Activated CD4-positive, alpha-beta T cell treated with anti-CD3 and anti-CD28 coated beads for 36 hours (primary cell): ENCODE measurements at regions not wholly inside any gene's neighbourhood (a gene's known extent, or its start where the extent isn't known, plus 50 kb on each side); places are given as distances from the start of the nearest gene placed in this dataset.
"Not testable (repeated sequence)": the region's sequence is repeated elsewhere in the genome, so short reads cannot be mapped to it uniquely, and the experiment has no call there.

ENCODE experiments used
- ATAC-seq: fragments of 200-7000 bp; cut with Tn5 transposase; one replicate; pipeline ENCODE4 v1.10.0; 2021; ENCODE audit warnings: mild to moderate bottlenecking, moderate library complexity
- CTCF ChIA-PET: fragments of 350-600 bp; sonication (Branson Sonifier 250); formaldehyde crosslinking; loops from one replicate; lab custom pipeline; 2021; ENCODE audit warnings: antibody characterized with exemption; lab: Charles Lee
- POLR2A ChIA-PET: fragments of 350-600 bp; sonication (Branson Sonifier 250); formaldehyde crosslinking; loops from one replicate; lab custom pipeline; 2021; ENCODE audit warnings: antibody characterized with exemption, inconsistent platforms; lab: Charles Lee
- DNase-seq: peaks from one replicate; pipeline ENCODE4 v3.0.0-alpha.2; 2020
- H3K27ac Mint-ChIP-seq: one replicate; pipeline ENCODE4 v1.8.0; 2021; ENCODE audit warnings: mixed read lengths
- H3K27me3 Mint-ChIP-seq: one replicate; pipeline ENCODE4 v1.8.0; 2021; ENCODE audit warnings: mixed read lengths
- H3K36me3 Mint-ChIP-seq: one replicate; pipeline ENCODE4 v1.8.0; 2021; ENCODE audit warnings: low read depth, mixed read lengths
- H3K4me1 Mint-ChIP-seq: one replicate; pipeline ENCODE4 v1.8.0; 2021; ENCODE audit warnings: mixed read lengths
- H3K4me3 Mint-ChIP-seq: one replicate; pipeline ENCODE4 v1.8.0; 2021; ENCODE audit warnings: mild to moderate bottlenecking, moderate library complexity, mixed read lengths
- H3K9me3 Mint-ChIP-seq: one replicate; pipeline ENCODE4 v1.8.0; 2021; ENCODE audit warnings: low read depth, mixed read lengths
- intact Hi-C, 2 experiments: fragments of 100-400 bp; cut with DNase I in 1 of 2; cut with micrococcal nuclease in 1 of 2; formaldehyde crosslinking; loops; one replicate each; pipeline versions ENCODE4 v1.14.2 to v1.15.1; 2022 to 2024; cut with DNase I, micrococcal nuclease

DNA sequence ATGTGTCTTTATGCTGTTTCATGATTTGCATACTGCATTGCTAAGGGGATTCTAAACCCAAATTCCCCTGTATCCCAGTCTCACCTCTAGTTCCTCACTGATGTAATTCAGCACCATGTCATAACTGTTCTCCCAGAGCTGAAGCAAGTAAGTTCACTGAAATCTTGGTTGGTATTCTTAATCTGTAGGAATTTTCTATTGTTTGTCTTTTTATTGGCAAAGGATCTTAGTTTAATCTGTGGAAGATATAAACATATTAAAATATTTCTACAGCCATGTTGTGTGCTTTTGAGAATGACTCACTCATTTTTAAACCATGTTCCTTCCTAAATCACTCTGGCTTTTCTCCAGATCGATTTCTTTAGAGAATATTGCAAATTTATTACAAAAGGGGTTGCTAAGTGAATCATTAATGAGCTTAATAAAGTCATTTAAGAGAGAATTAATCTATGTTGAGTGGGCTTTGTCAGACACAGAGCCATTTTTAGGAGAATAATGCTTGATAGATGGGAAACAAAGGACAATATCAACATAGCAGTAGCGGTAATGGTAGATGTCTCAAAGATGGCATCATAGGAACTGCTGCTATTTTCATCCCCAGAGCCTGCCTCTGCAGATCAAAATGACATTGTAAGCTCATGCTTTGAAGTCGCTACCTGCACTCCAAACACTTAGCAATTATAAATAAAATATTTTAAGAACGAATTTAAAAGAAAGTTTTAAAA lies 110.0 kb downstream of the ENC1 start:
- Mint-ChIP-seq H3K4me3 (no peak overlapping the region), H3K27me3 (peaks cover 2% of the 10 kb centered on the region), H3K4me1 (no peaks in the 10 kb centered on the region), H3K36me3 (peaks cover 1% of the 10 kb centered on the region), H3K9me3 (peaks cover 12% of the 10 kb centered on the region), H3K27ac (no peak overlapping the region)
- POLR2A ChIA-PET = no interaction called here
- DNase-seq (no peak), ATAC-seq (no peak)
- intact Hi-C loops = no loop called here
- CTCF ChIA-PET = no interaction called here

DNA sequence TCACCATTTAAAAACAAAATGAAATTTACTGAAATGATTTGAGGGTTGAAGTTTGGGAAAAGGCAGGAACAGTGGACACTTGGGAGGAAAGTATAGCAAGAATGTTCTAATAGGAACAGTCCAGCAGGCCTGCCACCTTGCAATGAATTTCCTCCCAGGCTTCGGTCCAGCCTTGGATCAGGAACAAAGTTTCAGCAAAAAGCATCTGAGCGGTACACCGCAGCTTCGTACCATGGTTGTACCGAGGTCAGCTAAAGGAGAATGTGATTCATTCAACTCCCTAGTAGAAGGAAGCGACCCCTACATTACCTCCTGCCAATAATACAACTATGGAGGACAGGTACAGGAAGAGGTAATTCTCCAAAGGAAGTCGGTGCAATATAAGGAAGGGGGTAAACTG lies 111.4 kb downstream of the ENC1 start:
- Mint-ChIP-seq H3K27me3 (no peaks in the 10 kb centered on the region), H3K4me3 (no peak overlapping the region), H3K36me3 (no peaks in the 10 kb centered on the region), H3K4me1 (no peaks in the 10 kb centered on the region), H3K27ac (no peak overlapping the region), H3K9me3 (peaks cover 15% of the 10 kb centered on the region)
- ATAC-seq (no peak), DNase-seq (no peak)
- intact Hi-C loops = no loop called here
- CTCF ChIA-PET = no interaction called here
- POLR2A ChIA-PET = no interaction called here

DNA sequence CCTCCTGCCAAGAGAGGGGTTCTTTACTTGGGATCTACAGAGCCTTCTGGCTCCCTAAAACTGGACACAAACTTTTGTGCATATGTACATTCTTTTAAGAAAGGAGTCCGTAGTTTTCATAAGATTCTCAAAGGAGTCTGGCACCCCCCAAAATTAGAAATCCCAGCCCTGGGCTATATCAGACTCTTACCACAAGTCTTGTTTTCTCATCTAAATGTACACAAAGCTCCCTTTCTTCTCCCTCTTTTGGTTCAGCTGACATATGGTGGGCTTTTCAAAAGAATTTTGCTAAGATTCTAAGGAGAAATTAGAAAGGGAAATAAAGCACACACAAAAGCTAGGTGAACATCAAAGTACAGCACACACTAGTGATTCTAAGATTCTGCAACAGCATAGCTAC lies 114.4 kb downstream of the ENC1 start:
- ChIA-PET CTCF (no interaction called here), POLR2A (no interaction called here)
- H3K36me3 Mint-ChIP-seq = peaks cover 4% of the 10 kb centered on the region
- peaks cover 21% of the 10 kb centered on the region for H3K9me3 Mint-ChIP-seq
- ATAC-seq (no peak), DNase-seq (no peak)
- peaks cover 4% of the 10 kb centered on the region for H3K27me3 Mint-ChIP-seq
- H3K4me3 Mint-ChIP-seq = no peak overlapping the region
- intact Hi-C loops = no loop called here
- no peak overlapping the region for H3K27ac Mint-ChIP-seq
- no peaks in the 10 kb centered on the region for H3K4me1 Mint-ChIP-seq

DNA sequence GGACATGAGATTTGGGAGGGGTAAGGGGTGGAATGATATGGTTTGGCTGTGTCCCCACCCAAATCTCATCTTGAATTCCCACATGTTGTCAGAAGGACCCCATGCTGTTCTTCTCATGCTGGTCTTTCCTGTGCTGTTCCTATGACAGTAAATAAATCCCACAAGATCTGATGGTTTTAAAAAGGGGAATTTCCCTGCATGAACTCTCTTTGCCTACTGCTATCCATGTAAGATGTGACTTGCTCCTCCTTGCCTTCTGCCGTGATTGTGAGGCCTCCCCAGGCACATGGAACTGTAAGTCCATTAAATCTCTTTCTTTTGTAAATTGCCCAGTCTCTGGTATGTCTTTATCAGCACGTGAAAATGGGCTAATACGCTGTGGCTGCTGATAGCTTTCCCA lies 115.8 kb downstream of the ENC1 start:
- H3K4me3 Mint-ChIP-seq, CTCF ChIA-PET, H3K27ac Mint-ChIP-seq, ATAC-seq, POLR2A ChIA-PET, H3K4me1 Mint-ChIP-seq, H3K36me3 Mint-ChIP-seq, intact Hi-C loops, DNase-seq, H3K27me3 Mint-ChIP-seq: not testable (repeated sequence)
- peaks cover 21% of the 10 kb centered on the region for H3K9me3 Mint-ChIP-seq

DNA sequence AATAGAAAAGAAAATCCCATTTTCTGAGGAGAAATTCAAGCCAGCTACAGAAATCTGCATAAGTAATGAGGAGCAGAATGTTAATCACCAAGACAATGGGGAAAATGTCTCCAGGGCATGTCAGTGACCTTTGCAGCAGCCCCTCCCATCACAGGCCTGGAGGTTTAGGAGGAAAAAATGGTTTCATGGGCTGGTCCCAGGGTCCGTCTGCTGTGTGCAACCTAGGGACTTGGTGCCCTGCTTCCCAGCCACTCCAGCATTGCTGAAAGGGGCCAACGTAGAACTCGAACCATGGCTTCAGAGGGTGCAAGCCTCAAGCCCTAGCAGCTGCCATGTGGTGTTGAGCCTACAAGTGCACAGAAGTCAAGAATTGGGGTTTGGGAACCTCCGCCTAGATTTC lies 116.8 kb downstream of the ENC1 start:
- H3K27me3 Mint-ChIP-seq, DNase-seq, ATAC-seq, CTCF ChIA-PET, H3K4me3 Mint-ChIP-seq, POLR2A ChIA-PET, H3K36me3 Mint-ChIP-seq, H3K27ac Mint-ChIP-seq, H3K4me1 Mint-ChIP-seq, intact Hi-C loops: not testable (repeated sequence)
- peaks cover 21% of the 10 kb centered on the region for H3K9me3 Mint-ChIP-seq

DNA sequence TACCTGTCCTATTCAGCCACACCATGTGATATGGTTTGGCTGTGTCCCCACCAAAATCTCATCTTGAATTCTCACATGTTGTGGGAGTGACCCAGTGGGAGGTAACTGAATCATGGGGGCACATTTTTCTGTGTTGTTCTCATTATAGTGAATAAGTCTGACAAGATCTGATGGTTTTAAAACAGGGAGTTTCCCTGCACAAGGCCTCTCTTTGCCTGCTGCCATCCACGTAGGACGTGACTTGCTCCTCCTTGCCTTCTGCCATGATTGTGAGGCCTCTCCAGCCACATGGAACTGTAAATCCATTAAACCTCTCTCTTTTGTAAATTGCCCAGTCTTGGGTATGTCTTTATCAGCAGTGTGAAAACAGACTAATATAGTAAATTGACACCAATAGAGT lies 117.7 kb downstream of the ENC1 start:
- POLR2A ChIA-PET, CTCF ChIA-PET, H3K27ac Mint-ChIP-seq: not testable (repeated sequence)

DNA sequence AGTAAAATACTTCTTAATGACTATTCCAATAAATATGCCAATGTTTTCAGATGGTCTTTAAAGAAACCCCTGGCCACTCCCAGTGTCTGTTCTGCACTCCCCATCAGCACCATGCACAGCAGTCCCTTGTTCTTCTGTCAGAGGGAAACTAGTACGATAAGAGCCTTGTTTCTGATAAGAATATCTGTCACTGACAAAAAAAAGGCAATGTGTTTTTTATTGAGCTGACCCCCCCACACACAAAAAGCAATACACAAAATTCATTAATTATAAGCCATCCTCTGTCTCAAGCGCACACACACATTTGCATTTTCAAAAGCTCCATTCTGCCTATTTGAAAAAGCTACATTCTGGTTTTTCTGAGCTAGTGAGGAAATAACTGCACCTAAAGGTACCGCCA lies 119.1 kb downstream of the ENC1 start:
- Mint-ChIP-seq H3K27ac (no peak overlapping the region), H3K4me3 (no peak overlapping the region), H3K4me1 (no peaks in the 10 kb centered on the region), H3K9me3 (peaks cover 21% of the 10 kb centered on the region), H3K36me3 (peaks cover 4% of the 10 kb centered on the region), H3K27me3 (peaks cover 9% of the 10 kb centered on the region)
- POLR2A ChIA-PET = no interaction called here
- no peak for DNase-seq
- CTCF ChIA-PET = interaction anchor here (0.8 kb wide), 1 partner anchor 11 kb away, joined by 3 read pairs; no protein-coding TSS in a partner anchor
- no peak for ATAC-seq
- intact Hi-C loops = no loop called here

More for the DNA sequence above, 117.7 kb downstream of the ENC1 start:
- H3K36me3 Mint-ChIP-seq, ATAC-seq, DNase-seq, H3K4me3 Mint-ChIP-seq, H3K27me3 Mint-ChIP-seq, H3K4me1 Mint-ChIP-seq, intact Hi-C loops: not testable (repeated sequence)
- peaks cover 21% of the 10 kb centered on the region for H3K9me3 Mint-ChIP-seq

DNA sequence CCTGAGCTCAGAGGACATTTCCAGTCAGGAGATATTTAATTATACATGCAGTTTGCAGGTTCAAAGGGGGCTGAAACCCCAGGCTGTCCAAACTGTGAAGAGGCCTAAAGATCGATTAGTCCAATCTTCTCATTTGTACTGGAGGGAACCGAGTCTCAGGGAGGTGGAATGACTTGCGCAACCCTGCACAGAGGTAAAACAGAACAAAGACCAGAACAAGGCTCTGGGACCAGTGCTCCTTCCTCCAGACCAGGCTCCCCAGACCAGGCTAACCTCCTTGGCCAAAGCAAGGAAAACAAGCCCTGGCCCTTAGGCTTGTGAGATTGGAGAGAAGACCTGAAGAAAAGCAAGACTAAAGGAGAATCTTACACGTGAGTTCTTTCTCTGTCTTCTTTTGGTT lies 120.8 kb downstream of the ENC1 start:
- Mint-ChIP-seq H3K27ac (no peak overlapping the region), H3K4me1 (no peaks in the 10 kb centered on the region), H3K27me3 (peaks cover 9% of the 10 kb centered on the region), H3K9me3 (peaks cover 14% of the 10 kb centered on the region), H3K36me3 (peaks cover 4% of the 10 kb centered on the region), H3K4me3 (no peak overlapping the region)
- CTCF ChIA-PET = interaction anchor here (0.6 kb wide), 1 partner anchor 131 kb away, joined by 3 read pairs; no protein-coding TSS in a partner anchor
- ATAC-seq (no peak), DNase-seq (no peak)
- POLR2A ChIA-PET = no interaction called here
- intact Hi-C loops = no loop called here

DNA sequence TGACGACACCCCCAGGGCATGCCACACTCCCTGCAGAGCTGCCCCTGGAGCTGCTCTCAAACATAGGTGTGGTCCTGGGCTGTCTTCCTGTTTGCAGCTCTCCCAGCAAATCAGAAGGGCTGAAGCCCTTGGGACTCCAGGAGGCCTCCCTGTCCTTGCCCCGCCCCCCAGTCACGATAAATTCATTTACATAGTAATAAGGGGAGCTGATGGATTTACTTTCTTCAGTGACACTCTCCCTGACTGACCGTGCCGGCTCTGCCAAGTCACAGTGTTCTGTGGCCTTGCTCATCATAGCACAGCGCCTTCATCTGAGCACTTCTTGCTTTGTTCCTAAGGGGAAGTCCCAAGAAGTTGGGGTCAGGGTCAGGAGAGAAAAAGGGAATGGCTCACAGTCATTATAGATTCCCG lies 121.4 kb downstream of the ENC1 start:
- Mint-ChIP-seq H3K4me1 (no peaks in the 10 kb centered on the region), H3K4me3 (no peak overlapping the region), H3K27me3 (peaks cover 9% of the 10 kb centered on the region), H3K36me3 (peaks cover 4% of the 10 kb centered on the region), H3K9me3 (peaks cover 11% of the 10 kb centered on the region), H3K27ac (no peak overlapping the region)
- ChIA-PET CTCF (interaction anchor here (0.6 kb wide), 1 partner anchor 131 kb away, joined by 3 read pairs; no protein-coding TSS in a partner anchor), POLR2A (no interaction called here)
- ATAC-seq = no peak
- no peak for DNase-seq
- intact Hi-C loops = no loop called here

DNA sequence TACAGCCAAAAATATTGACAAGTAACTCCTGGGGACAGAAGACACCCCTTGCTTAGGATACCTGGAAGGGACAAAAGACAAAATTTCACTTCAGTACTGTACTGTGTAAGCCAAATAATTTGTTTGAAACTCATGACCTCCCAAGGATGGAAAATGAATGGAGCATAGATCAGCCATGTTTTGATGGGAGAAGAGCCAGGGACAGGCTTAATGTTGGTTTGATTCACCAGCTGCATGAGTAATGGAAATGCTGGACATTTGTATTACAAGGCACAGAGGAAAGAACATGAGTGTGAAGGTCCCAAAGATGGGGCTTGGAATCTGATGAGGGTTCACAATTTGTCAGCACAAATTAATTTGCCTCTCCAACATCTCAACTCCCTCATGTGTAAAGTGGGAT lies 122.8 kb downstream of the ENC1 start:
- POLR2A ChIA-PET = no interaction called here
- peaks cover 9% of the 10 kb centered on the region for H3K27me3 Mint-ChIP-seq

DNA sequence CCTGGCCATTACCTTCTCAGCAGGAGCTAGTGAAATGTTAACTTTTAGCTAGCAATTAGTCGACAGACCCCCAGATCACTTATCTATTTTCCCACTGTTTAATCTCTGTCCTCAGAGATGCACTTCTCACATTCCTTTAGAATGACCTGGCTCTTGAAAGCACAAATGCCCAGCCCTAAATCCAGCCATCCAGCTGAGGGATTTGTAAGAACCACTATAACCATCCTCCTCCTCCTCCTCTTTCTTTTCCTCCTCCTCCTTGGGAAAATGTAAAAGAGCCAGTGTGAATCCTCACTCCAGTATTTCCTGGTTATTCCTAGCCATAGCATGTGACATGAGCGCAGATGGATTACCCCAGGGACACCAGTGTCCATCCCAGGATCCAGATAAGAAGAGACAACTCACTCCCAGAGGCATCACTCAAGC lies 124.3 kb downstream of the ENC1 start:
- Mint-ChIP-seq H3K4me1 (no peaks in the 10 kb centered on the region), H3K27ac (no peak overlapping the region), H3K36me3 (no peaks in the 10 kb centered on the region), H3K9me3 (no peaks in the 10 kb centered on the region), H3K27me3 (peaks cover 5% of the 10 kb centered on the region), H3K4me3 (no peak overlapping the region)
- ATAC-seq (no peak), DNase-seq (no peak)
- intact Hi-C loops = no loop called here
- POLR2A ChIA-PET = no interaction called here
- CTCF ChIA-PET = no interaction called here

More for the DNA sequence above, 122.8 kb downstream of the ENC1 start:
- no peak overlapping the region for H3K4me3 Mint-ChIP-seq
- ATAC-seq = no peak
- DNase-seq = no peak
- no peak overlapping the region for H3K27ac Mint-ChIP-seq
- intact Hi-C loops = no loop called here
- CTCF ChIA-PET = no interaction called here
- H3K4me1 Mint-ChIP-seq = no peaks in the 10 kb centered on the region
- no peaks in the 10 kb centered on the region for H3K36me3 Mint-ChIP-seq
- H3K9me3 Mint-ChIP-seq = no peaks in the 10 kb centered on the region

DNA sequence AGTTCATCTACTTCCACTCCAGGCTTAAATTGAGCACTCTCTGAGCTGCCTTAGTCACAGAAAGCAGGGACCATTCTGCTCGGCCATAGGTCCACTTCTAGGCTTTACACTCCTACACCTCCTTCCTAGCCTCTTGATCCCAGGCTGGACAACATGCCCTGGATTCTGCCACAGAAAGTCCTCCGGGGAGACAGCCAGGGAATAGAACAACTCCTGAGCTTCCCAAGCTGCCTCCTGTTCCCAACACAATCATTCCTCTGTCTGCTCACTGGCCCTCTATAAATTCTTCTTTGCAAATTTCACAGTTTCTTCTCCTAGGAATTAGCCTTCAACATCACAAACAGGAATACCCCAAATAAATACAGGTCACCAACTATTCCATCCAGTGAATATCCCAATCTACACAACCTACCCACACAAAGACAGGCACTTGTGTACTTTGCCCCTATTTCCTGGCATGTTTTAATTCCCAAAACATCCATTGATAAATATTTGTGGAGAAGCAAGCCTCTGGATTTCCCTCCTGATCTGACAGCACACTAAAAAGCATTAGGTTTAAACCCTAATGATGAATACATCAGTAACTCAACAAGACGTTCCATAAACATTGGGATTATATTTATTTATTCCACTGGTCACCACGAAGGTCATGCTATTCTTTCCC lies 125.5 kb downstream of the ENC1 start:
- no peaks in the 10 kb centered on the region for H3K4me1 Mint-ChIP-seq
- no peak overlapping the region for H3K4me3 Mint-ChIP-seq
- H3K27me3 Mint-ChIP-seq = peaks cover 5% of the 10 kb centered on the region
- intact Hi-C loops = no loop called here
- ChIA-PET POLR2A (no interaction called here), CTCF (no interaction called here)
- no peak overlapping the region for H3K27ac Mint-ChIP-seq
- DNase-seq (no peak), ATAC-seq (no peak)
- H3K9me3 Mint-ChIP-seq = no peaks in the 10 kb centered on the region
- H3K36me3 Mint-ChIP-seq = no peaks in the 10 kb centered on the region
